ENCODE measurements at regions not wholly inside any gene's neighbourhood (a gene's known extent, or its start where the extent isn't known, plus 50 kb on each side); places are given as distances from the start of the nearest gene placed in this dataset.

- intact Hi-C loops (cut with DNase I; ENCODE audit: low total_unique reads): no loop called here
- H3K36me3 ChIP-seq: no peaks in the 10 kb centered on the region
- no peak overlapping the region for H3K27ac ChIP-seq
- H3K4me3 ChIP-seq: no peak overlapping the region
- DNase-seq: no peak
- TF ChIP-seq POLR2A (IDR thresholded peaks at IDR 0.05) (no peak), CTCF (IDR thresholded peaks at IDR 0.05 in 8 of 11, conservative IDR thresholded peaks at IDR 0.05 in 3 of 11) (no peak)
- H3K4me1 ChIP-seq: no peaks in the 10 kb centered on the region
- H3K27me3 ChIP-seq (replicated peaks in 1 of 7): no peaks in the 10 kb centered on the region
- H3K9me3 ChIP-seq: no peaks in the 10 kb centered on the region
Measured at GRCh38 chr1:55970526-55971110, 608.7 kb downstream of the PLPP3 start.

- H3K27ac ChIP-seq: no peak overlapping the region
- no peak for DNase-seq
- no peaks in the 10 kb centered on the region for H3K4me1 ChIP-seq
- no peak overlapping the region for H3K4me3 ChIP-seq
- H3K27me3 ChIP-seq (replicated peaks in 1 of 7): no peaks in the 10 kb centered on the region
- intact Hi-C loops (cut with DNase I; ENCODE audit: low total_unique reads): no loop called here
- H3K36me3 ChIP-seq: no peaks in the 10 kb centered on the region
- no peak for TF ChIP-seq CTCF (IDR thresholded peaks at IDR 0.05 in 8 of 11, conservative IDR thresholded peaks at IDR 0.05 in 3 of 11)
- TF ChIP-seq POLR2AphosphoS5 (IDR thresholded peaks at IDR 0.05): no peak
- no peak for TF ChIP-seq POLR2A (IDR thresholded peaks at IDR 0.05)
- no peaks in the 10 kb centered on the region for H3K9me3 ChIP-seq
Measured at GRCh38 chr1:55969322-55969721, 610.0 kb downstream of the PLPP3 start.

- Histone ChIP-seq H3K27ac (no peak overlapping the region), H3K36me3 (no peaks in the 10 kb centered on the region), H3K4me1 (no peaks in the 10 kb centered on the region), H3K27me3 (replicated peaks in 1 of 7) (no peaks in the 10 kb centered on the region), H3K4me3 (no peak overlapping the region), H3K9me3 (no peaks in the 10 kb centered on the region)
- no peak for DNase-seq
- intact Hi-C loops (cut with DNase I; ENCODE audit: low total_unique reads): no loop called here
- TF ChIP-seq POLR2AphosphoS5 (IDR thresholded peaks at IDR 0.05) (no peak), POLR2A (IDR thresholded peaks at IDR 0.05) (no peak), CTCF (IDR thresholded peaks at IDR 0.05 in 8 of 11, conservative IDR thresholded peaks at IDR 0.05 in 3 of 11) (no peak)
- WGBS, 5 donors: 80 to 84% (median 82%) methylated on average over 7 of the region's 7 CpGs
Measured at GRCh38 chr1:55968661-55969060, 610.7 kb downstream of the PLPP3 start.

GRCh38 chr1:55965981-55966461 lies 613.3 kb downstream of the PLPP3 start:
- H3K36me3 ChIP-seq: no peaks in the 10 kb centered on the region
- no peak for DNase-seq

More at GRCh38 chr1:55965981-55966461, 613.3 kb downstream of the PLPP3 start:
- no peak overlapping the region for H3K27ac ChIP-seq
- no peaks in the 10 kb centered on the region for H3K27me3 ChIP-seq (replicated peaks in 1 of 7)
- WGBS, 5 donors: 21 to 38% (median 32%) methylated on average over 5 of the region's 5 CpGs
- TF ChIP-seq CTCF (IDR thresholded peaks at IDR 0.05 in 8 of 11, conservative IDR thresholded peaks at IDR 0.05 in 3 of 11): no peak
- no peak for TF ChIP-seq POLR2A (IDR thresholded peaks at IDR 0.05)
- TF ChIP-seq POLR2AphosphoS5 (IDR thresholded peaks at IDR 0.05): no peak
- H3K4me3 ChIP-seq: no peak overlapping the region
- intact Hi-C loops (cut with DNase I; ENCODE audit: low total_unique reads): no loop called here
- H3K9me3 ChIP-seq: no peaks in the 10 kb centered on the region
- no peaks in the 10 kb centered on the region for H3K4me1 ChIP-seq
